Endothelial cell of umbilical vein (primary cell): ENCODE measurements at regions not wholly inside any gene's neighbourhood (a gene's known extent, or its start where the extent isn't known, plus 50 kb on each side); places are given as distances from the start of the nearest gene placed in this dataset.

Experiments used
- BruUV-seq: library from RNA; stranded (reverse); fragments of 400-500 nt; replicated peaks from 2 replicates; lab custom pipeline; 2021; lab: Mats Ljungman, UMichigan
- CTCF ChIA-PET: fragments of 300-600, 350-600 bp; sonication (Branson Sonifier 250); formaldehyde crosslinking; loops from one replicate; lab custom pipeline; 2021; ENCODE audit warnings: antibody characterized with exemption, inconsistent platforms; lab: Charles Lee
- POLR2A ChIA-PET: fragments of 300-600, 350-600 bp; sonication (Branson Sonifier 250); formaldehyde crosslinking; loops from one replicate; lab custom pipeline; 2021; ENCODE audit warnings: antibody characterized with exemption, inconsistent platforms; lab: Charles Lee
- DNase-seq: peaks from one replicate; pipeline ENCODE4 v3.0.0-alpha.2; 2011; ENCODE audit warnings: low read depth, low spot score
- FAIRE-seq: peaks from 2 replicates; lab custom pipeline; 2011; peaks lifted over from hg19 to GRCh38; lab: Jason Lieb, UNC
- H2AFZ ChIP-seq: 2 replicates; pipeline ENCODE4 v1.6.0; 2012; ENCODE audit warnings: low read depth, low read length, control low read depth, inconsistent platforms
- H3K27ac ChIP-seq: 2 replicates; pipeline ENCODE4 v1.5.1; 2011; ENCODE audit warnings: low read depth, mild to moderate bottlenecking, control low read depth, low read length, moderate library complexity; ENCODE audit not compliant: insufficient read depth
- H3K27me3 ChIP-seq, 2 experiments: 2 replicates each; pipeline versions ENCODE4 v1.6.0 to v1.6.1; 2011; ENCODE audit warnings: low read length in 2 of 2, mixed read lengths in 1 of 2; ENCODE audit not compliant: control insufficient read depth in 2 of 2, insufficient read depth in 2 of 2
- H3K36me3 ChIP-seq, 2 experiments: 2 replicates in 1 of 2; 3 replicates in 1 of 2; pipeline ENCODE4 v1.5.1; 2011; ENCODE audit warnings: low read length in 2 of 2, mild to moderate bottlenecking in 1 of 2, moderate library complexity in 1 of 2; ENCODE audit not compliant: control insufficient read depth in 2 of 2, insufficient read depth in 2 of 2; ENCODE audit errors: extremely low read depth in 1 of 2
- H3K4me1 ChIP-seq: 3 replicates; pipeline ENCODE4 v1.5.1; 2011; ENCODE audit warnings: mild to moderate bottlenecking, low read length; ENCODE audit not compliant: control insufficient read depth, insufficient read depth; ENCODE audit errors: extremely low read depth
- H3K4me2 ChIP-seq: 2 replicates; pipeline ENCODE4 v1.6.1; 2011; ENCODE audit warnings: low read length, control low read depth, mixed read lengths; ENCODE audit not compliant: insufficient read depth
- H3K4me3 ChIP-seq, 3 experiments: fragments of 200-600 bp in 1 of 3; sonication (generic), shearing (Covaris generic) in 1 of 3; replicated peaks in 1 of 3; 2 replicates each; pipeline ENCODE4 v1.5.1; 2011 to 2016; ENCODE audit warnings: control low read depth in 3 of 3, low read length in 3 of 3, mild to moderate bottlenecking in 2 of 3, inconsistent platforms in 1 of 3, low read depth in 1 of 3, moderate library complexity in 1 of 3; ENCODE audit not compliant: insufficient read depth in 1 of 3
- H3K79me2 ChIP-seq: 2 replicates; pipeline ENCODE4 v1.6.0; 2012; ENCODE audit warnings: low read length, inconsistent platforms; ENCODE audit not compliant: control insufficient read depth, insufficient read depth
- H3K9ac ChIP-seq: replicated peaks from 2 replicates; pipeline ENCODE3; 2011; ENCODE audit warnings: low read length, control low read depth; ENCODE audit not compliant: insufficient read depth; ENCODE audit errors: extremely low read depth
- H3K9me1 ChIP-seq: replicated peaks from 3 replicates; pipeline ENCODE4 v1.6.0; 2011; ENCODE audit warnings: mild to moderate bottlenecking, low read length; ENCODE audit not compliant: control insufficient read depth, insufficient read depth; ENCODE audit errors: extremely low read depth
- H3K9me3 ChIP-seq: replicated peaks from 2 replicates; pipeline ENCODE4 v1.5.1; 2012; ENCODE audit warnings: low read length, inconsistent platforms; ENCODE audit not compliant: control insufficient read depth, insufficient read depth
- H4K20me1 ChIP-seq: replicated peaks from 2 replicates; pipeline ENCODE3; 2011; ENCODE audit warnings: mild to moderate bottlenecking, low read length; ENCODE audit not compliant: control insufficient read depth, insufficient read depth; ENCODE audit errors: extremely low read depth
- EZH2 ChIP-seq: IDR thresholded peaks from 2 replicates; pipeline ENCODE4 v1.6.1; 2012; ENCODE audit warnings: borderline replicate concordance, low read depth, mild to moderate bottlenecking, moderate library complexity, low read length, inconsistent platforms; ENCODE audit not compliant: severe bottlenecking
- FOS ChIP-seq: IDR thresholded peaks from 2 replicates; pipeline ENCODE4 v1.6.1; 2011; ENCODE audit warnings: mild to moderate bottlenecking, low read length, moderate library complexity, borderline replicate concordance; ENCODE audit not compliant: insufficient read depth
- GATA2 ChIP-seq: IDR thresholded peaks from 2 replicates; pipeline ENCODE4 v1.7.0; 2011; ENCODE audit warnings: low read depth, mild to moderate bottlenecking, moderate library complexity, mixed read lengths, low read length; ENCODE audit not compliant: insufficient read length, insufficient read depth
- JUN ChIP-seq: IDR thresholded peaks from 2 replicates; pipeline ENCODE4 v1.6.1; 2011; ENCODE audit warnings: borderline replicate concordance, low read depth; ENCODE audit not compliant: insufficient read length, insufficient read depth
- MYC ChIP-seq: IDR thresholded peaks from one replicate; pipeline ENCODE4 v1.6.1; 2011; ENCODE audit warnings: mild to moderate bottlenecking, low read depth, low read length
- POLR2A ChIP-seq: IDR thresholded peaks from 2 replicates; pipeline ENCODE4 v1.6.1; 2012; ENCODE audit warnings: low read depth, mild to moderate bottlenecking, control low read depth, low read length
- POLR2AphosphoS5 ChIP-seq: IDR thresholded peaks from 2 replicates; pipeline ENCODE4 v1.6.1; 2012; ENCODE audit warnings: low read depth, mild to moderate bottlenecking, control low read depth, low read length, moderate library complexity; ENCODE audit not compliant: insufficient read depth
- dilution Hi-C: fragments of 300-500 bp; cut with MboI; formaldehyde crosslinking; loops from one replicate; pipeline ENCODE4 v1.15.0; 2019; ENCODE audit warnings: low sequenced_read_pairs; ENCODE audit not compliant: extremely low pct_ligation_motif_present
- intact Hi-C: fragments of 100-400 bp; cut with micrococcal nuclease; formaldehyde crosslinking; loops from one replicate; pipeline ENCODE4 v1.10.0; 2022
- TF ChIP-seq, protein P1 (sequence below), 2 donors: IDR thresholded peaks; 1 replicate in 1 of 2; 2 replicates in 1 of 2; pipeline ENCODE4 v1.5.1; 2011; ENCODE audit warnings: low read length in 2 of 2, mild to moderate bottlenecking in 2 of 2, moderate library complexity in 2 of 2, control low read depth in 1 of 2, inconsistent platforms in 1 of 2, low read depth in 1 of 2; ENCODE audit not compliant: insufficient read depth in 1 of 2; ENCODE audit errors: extremely low read depth in 1 of 2
- TF ChIP-seq, protein P2 (sequence below): IDR thresholded peaks from 2 replicates; pipeline ENCODE4 v1.6.1; 2011; ENCODE audit not compliant: insufficient read depth, insufficient read length

DNA sequence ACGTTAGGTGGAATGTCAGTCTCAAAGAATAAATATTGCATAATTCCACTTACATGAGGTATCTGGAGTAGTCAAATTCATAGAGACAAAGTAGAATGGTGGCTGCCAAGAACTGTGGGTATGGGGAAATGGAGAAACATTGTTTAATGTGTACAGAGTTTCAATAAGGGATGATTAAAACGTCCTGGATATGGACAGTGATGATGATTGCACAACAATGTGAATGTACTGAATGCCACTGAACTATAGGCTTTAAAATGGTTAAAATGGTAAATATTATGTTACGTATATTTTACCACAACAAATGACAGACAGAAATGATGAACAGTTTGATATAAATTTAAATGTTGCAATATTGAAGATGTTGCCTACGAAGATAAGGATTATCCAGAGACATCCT is 602.0 kb upstream of the PKDCC start:
- no peak overlapping the region for H2AFZ ChIP-seq
- H3K4me2 ChIP-seq = no peak overlapping the region
- H3K4me3 ChIP-seq = no peak overlapping the region
- no peaks in the 10 kb centered on the region for H3K27me3 ChIP-seq
- no peak for DNase-seq
- intact Hi-C loops = no loop called here
- no peaks in the 10 kb centered on the region for H3K79me2 ChIP-seq
- no peak for TF ChIP-seq MYC
- TF ChIP-seq GATA2 = no peak
- TF ChIP-seq, protein P1, sequence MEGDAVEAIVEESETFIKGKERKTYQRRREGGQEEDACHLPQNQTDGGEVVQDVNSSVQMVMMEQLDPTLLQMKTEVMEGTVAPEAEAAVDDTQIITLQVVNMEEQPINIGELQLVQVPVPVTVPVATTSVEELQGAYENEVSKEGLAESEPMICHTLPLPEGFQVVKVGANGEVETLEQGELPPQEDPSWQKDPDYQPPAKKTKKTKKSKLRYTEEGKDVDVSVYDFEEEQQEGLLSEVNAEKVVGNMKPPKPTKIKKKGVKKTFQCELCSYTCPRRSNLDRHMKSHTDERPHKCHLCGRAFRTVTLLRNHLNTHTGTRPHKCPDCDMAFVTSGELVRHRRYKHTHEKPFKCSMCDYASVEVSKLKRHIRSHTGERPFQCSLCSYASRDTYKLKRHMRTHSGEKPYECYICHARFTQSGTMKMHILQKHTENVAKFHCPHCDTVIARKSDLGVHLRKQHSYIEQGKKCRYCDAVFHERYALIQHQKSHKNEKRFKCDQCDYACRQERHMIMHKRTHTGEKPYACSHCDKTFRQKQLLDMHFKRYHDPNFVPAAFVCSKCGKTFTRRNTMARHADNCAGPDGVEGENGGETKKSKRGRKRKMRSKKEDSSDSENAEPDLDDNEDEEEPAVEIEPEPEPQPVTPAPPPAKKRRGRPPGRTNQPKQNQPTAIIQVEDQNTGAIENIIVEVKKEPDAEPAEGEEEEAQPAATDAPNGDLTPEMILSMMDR (IDR thresholded peaks at IDR 0.05; ENCODE audit: extremely low read depth in 1 of 2, insufficient read depth in 1 of 2, low read depth in 1 of 2, low read length in 2 of 2) = no peak
- TF ChIP-seq POLR2AphosphoS5 = no peak
- no peak for TF ChIP-seq JUN
- no peak for TF ChIP-seq EZH2
- TF ChIP-seq, protein P2, sequence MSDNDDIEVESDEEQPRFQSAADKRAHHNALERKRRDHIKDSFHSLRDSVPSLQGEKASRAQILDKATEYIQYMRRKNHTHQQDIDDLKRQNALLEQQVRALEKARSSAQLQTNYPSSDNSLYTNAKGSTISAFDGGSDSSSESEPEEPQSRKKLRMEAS = no peak
- no peak for TF ChIP-seq FOS
- no peak for TF ChIP-seq POLR2A
- no peaks in the 10 kb centered on the region for H3K9me1 ChIP-seq
- no peaks in the 10 kb centered on the region for H3K4me1 ChIP-seq
- H3K27ac ChIP-seq = no peak overlapping the region
- ChIA-PET CTCF (no interaction called here), POLR2A (no interaction called here)
- BruUV-seq = no TSS peak
- H3K9me3 ChIP-seq = no peaks in the 10 kb centered on the region
- dilution Hi-C loops = no loop called here
- no peak overlapping the region for H3K9ac ChIP-seq
- no peak for FAIRE-seq
- no peaks in the 10 kb centered on the region for H3K36me3 ChIP-seq
- no peaks in the 10 kb centered on the region for H4K20me1 ChIP-seq
